GM23248 (cell line): ENCODE measurements at regions not wholly inside any gene's neighbourhood (a gene's known extent, or its start where the extent isn't known, plus 50 kb on each side); places are given as distances from the start of the nearest gene placed in this dataset.

Source experiments
- EZH2 ChIP-seq: fragments of 200-600 bp; sonication (generic); IDR thresholded peaks from 2 replicates; pipeline ENCODE4 v1.6.1; 2018; ENCODE audit warnings: antibody characterized with exemption, mild to moderate bottlenecking; ENCODE audit not compliant: insufficient read depth, poor library complexity, severe bottlenecking
- EZH2phosphoT487 ChIP-seq: fragments of 200-600 bp; sonication (generic); IDR thresholded peaks from 2 replicates; pipeline ENCODE4 v1.6.1; 2018; ENCODE audit warnings: antibody characterized with exemption, moderate library complexity, mild to moderate bottlenecking, low read depth; ENCODE audit not compliant: insufficient read depth

GRCh38 chr5:142425286-142426065, 100.7 kb upstream of the SPRY4 start:
- TF ChIP-seq EZH2, result no peak
- no peak for TF ChIP-seq EZH2phosphoT487
